ENCODE measurements at regions not wholly inside any gene's neighbourhood (a gene's known extent, or its start where the extent isn't known, plus 50 kb on each side); places are given as distances from the start of the nearest gene placed in this dataset.

DNA sequence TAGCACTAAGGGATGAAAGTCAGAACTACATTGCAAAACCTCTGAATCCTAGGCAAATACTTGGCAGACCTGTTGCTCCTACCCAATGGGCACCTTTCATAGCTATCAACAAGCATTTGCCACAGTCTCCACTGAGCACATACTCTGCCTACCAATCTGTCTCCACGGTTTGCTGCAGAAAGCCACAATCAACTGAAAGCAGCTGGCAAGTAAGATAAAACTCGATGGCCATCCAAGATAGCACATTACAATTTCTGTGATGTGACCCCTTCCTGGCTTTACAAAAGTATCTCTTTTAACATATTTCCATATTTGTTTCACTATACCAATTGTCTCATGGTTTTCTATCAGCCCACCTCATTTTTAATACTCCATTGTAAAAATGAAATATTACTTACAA lies 1060.5 kb upstream of the INTU start:
- H3K36me3 ChIP-seq, result no peaks in the 10 kb centered on the region
- no peak overlapping the region for H3K4me3 ChIP-seq
- H3K27me3 ChIP-seq, result no peaks in the 10 kb centered on the region
- no peak overlapping the region for H3K27ac ChIP-seq
- H3K4me1 ChIP-seq, result no peaks in the 10 kb centered on the region
- no peaks in the 10 kb centered on the region for H3K9me3 ChIP-seq
- TF ChIP-seq, protein P1, sequence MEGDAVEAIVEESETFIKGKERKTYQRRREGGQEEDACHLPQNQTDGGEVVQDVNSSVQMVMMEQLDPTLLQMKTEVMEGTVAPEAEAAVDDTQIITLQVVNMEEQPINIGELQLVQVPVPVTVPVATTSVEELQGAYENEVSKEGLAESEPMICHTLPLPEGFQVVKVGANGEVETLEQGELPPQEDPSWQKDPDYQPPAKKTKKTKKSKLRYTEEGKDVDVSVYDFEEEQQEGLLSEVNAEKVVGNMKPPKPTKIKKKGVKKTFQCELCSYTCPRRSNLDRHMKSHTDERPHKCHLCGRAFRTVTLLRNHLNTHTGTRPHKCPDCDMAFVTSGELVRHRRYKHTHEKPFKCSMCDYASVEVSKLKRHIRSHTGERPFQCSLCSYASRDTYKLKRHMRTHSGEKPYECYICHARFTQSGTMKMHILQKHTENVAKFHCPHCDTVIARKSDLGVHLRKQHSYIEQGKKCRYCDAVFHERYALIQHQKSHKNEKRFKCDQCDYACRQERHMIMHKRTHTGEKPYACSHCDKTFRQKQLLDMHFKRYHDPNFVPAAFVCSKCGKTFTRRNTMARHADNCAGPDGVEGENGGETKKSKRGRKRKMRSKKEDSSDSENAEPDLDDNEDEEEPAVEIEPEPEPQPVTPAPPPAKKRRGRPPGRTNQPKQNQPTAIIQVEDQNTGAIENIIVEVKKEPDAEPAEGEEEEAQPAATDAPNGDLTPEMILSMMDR (IDR thresholded peaks at IDR 0.05), result no peak
- TF ChIP-seq EP300 (IDR thresholded peaks at IDR 0.05) (no peak), POLR2AphosphoS5 (IDR thresholded peaks at IDR 0.05) (no peak), POLR2A (IDR thresholded peaks at IDR 0.05) (no peak)
- 66% methylated on average over 2 of the region's 2 CpGs for WGBS
- no peak for DNase-seq (ENCODE audit: low spot score in 2 of 2)

DNA sequence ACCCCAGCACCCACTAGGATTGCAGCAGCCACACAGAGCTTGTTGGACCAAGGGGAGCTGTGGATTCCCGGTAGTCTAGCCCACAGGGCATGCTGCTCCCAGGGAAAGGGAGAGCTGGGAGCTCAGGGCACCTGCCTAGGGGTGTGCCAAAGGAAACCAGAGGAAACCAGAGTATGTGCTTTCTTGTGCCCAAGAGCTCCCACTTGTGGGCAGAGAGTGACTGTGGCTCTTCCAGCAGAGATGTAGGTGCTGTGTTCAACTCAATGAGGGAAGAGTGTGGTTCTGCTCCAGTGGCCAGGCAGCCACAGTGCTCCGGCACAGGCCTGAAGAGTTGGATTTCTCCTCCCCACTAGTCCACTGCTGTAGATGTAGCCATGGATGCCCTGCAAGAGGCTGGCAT lies 1050.0 kb upstream of the INTU start:
- no peak for DNase-seq (ENCODE audit: low spot score in 2 of 2)
- Histone ChIP-seq H3K4me1 (no peaks in the 10 kb centered on the region), H3K27ac (no peak overlapping the region), H3K36me3 (no peaks in the 10 kb centered on the region), H3K4me3 (no peak overlapping the region), H3K27me3 (no peaks in the 10 kb centered on the region), H3K9me3 (no peaks in the 10 kb centered on the region)
- TF ChIP-seq EP300 (IDR thresholded peaks at IDR 0.05) (no peak), POLR2AphosphoS5 (IDR thresholded peaks at IDR 0.05) (no peak), POLR2A (IDR thresholded peaks at IDR 0.05) (no peak)
- TF ChIP-seq, protein P1 (IDR thresholded peaks at IDR 0.05), result no peak
- WGBS, result 89% methylated on average over 1 of the region's 2 CpGs

DNA sequence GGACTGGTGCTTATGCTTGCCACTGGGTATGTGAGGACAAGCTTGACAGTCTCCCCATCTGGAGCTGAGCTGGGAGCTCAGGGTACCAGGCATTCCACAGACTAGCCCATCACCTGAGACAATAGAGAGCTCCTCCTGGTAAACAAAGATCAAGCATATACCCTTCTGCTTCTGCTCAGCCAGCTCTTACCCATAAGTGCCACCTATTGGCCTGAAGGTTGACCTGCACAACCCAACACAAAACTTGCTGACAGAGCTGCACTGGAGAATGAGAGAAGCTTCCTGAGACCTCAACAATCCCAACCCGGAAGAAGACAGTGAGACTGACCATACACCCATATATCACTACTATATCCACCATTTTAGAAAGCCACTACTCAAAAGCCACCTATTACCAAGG lies 1049.2 kb upstream of the INTU start:
- Histone ChIP-seq H3K27ac (no peak overlapping the region), H3K27me3 (no peaks in the 10 kb centered on the region), H3K4me3 (no peak overlapping the region), H3K36me3 (no peaks in the 10 kb centered on the region), H3K4me1 (no peaks in the 10 kb centered on the region), H3K9me3 (no peaks in the 10 kb centered on the region)
- TF ChIP-seq EP300 (IDR thresholded peaks at IDR 0.05), result no peak
- no peak for TF ChIP-seq POLR2A (IDR thresholded peaks at IDR 0.05)
- no peak for TF ChIP-seq POLR2AphosphoS5 (IDR thresholded peaks at IDR 0.05)
- TF ChIP-seq, protein P1 (IDR thresholded peaks at IDR 0.05), result no peak
- no peak for DNase-seq (ENCODE audit: low spot score in 2 of 2)
- 92% methylated on average over 1 of the region's 1 CpG for WGBS

DNA sequence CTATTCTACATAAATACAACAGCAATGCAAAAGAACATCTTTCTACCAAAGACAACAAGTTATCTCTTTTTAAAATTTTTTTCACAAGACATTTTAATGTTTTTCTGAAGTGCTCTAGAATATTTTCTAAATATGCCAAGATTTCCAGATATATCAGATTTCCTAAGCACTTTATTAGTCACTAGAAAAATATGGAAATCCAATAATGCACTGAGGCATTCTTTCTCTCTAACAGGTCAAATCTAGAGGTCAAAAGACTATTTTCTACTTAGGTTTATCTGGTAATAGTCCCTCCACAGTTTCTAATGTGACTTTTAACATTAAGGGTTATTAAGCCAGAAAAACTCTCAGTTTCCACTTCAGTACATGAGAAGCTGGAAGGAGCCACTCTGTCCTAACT lies 1041.2 kb upstream of the INTU start:
- TF ChIP-seq, protein P1 (IDR thresholded peaks at IDR 0.05), result no peak
- TF ChIP-seq EP300 (IDR thresholded peaks at IDR 0.05) (no peak), POLR2AphosphoS5 (IDR thresholded peaks at IDR 0.05) (no peak), POLR2A (IDR thresholded peaks at IDR 0.05) (no peak)
- no peaks in the 10 kb centered on the region for H3K36me3 ChIP-seq
- H3K27me3 ChIP-seq, result no peaks in the 10 kb centered on the region
- H3K4me3 ChIP-seq, result no peak overlapping the region
- H3K27ac ChIP-seq, result no peak overlapping the region
- DNase-seq (ENCODE audit: low spot score in 2 of 2), result no peak
- no peaks in the 10 kb centered on the region for H3K9me3 ChIP-seq
- no peaks in the 10 kb centered on the region for H3K4me1 ChIP-seq

DNA sequence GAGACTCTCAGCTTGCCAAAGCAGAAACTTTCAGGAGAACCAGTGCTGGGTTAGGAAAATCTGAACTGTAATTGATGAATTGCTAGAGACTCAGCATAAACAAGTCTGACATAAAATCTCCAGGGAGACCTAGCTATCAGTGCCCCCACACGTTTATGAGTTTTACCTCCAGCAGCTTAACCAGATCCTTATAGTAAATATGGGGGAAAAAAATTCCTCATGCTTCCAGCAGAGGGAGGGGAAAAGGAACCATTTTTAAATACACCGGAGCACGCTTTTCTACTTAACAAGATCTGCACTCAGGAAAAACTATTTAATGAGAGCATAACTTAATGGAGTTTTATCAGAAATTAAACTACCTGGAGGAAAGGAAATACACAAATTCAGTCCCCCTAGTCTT lies 1040.7 kb upstream of the INTU start:
- no peaks in the 10 kb centered on the region for H3K4me1 ChIP-seq
- no peaks in the 10 kb centered on the region for H3K36me3 ChIP-seq
- no peak overlapping the region for H3K27ac ChIP-seq
- TF ChIP-seq, protein P1 (IDR thresholded peaks at IDR 0.05), result no peak
- TF ChIP-seq POLR2A (IDR thresholded peaks at IDR 0.05) (no peak), POLR2AphosphoS5 (IDR thresholded peaks at IDR 0.05) (no peak), EP300 (IDR thresholded peaks at IDR 0.05) (no peak)
- no peaks in the 10 kb centered on the region for H3K9me3 ChIP-seq
- no peaks in the 10 kb centered on the region for H3K27me3 ChIP-seq
- WGBS, result 64% methylated on average over 3 of the region's 3 CpGs
- H3K4me3 ChIP-seq, result no peak overlapping the region
- no peak for DNase-seq (ENCODE audit: low spot score in 2 of 2)

Data from suprapubic skin (tissue), 4 donors.